ENCODE measurements at regions not wholly inside any gene's neighbourhood (a gene's known extent, or its start where the extent isn't known, plus 50 kb on each side); places are given as distances from the start of the nearest gene placed in this dataset.
"Not testable (repeated sequence)": the region's sequence is repeated elsewhere in the genome, so short reads cannot be mapped to it uniquely, and the experiment has no call there.

DNA sequence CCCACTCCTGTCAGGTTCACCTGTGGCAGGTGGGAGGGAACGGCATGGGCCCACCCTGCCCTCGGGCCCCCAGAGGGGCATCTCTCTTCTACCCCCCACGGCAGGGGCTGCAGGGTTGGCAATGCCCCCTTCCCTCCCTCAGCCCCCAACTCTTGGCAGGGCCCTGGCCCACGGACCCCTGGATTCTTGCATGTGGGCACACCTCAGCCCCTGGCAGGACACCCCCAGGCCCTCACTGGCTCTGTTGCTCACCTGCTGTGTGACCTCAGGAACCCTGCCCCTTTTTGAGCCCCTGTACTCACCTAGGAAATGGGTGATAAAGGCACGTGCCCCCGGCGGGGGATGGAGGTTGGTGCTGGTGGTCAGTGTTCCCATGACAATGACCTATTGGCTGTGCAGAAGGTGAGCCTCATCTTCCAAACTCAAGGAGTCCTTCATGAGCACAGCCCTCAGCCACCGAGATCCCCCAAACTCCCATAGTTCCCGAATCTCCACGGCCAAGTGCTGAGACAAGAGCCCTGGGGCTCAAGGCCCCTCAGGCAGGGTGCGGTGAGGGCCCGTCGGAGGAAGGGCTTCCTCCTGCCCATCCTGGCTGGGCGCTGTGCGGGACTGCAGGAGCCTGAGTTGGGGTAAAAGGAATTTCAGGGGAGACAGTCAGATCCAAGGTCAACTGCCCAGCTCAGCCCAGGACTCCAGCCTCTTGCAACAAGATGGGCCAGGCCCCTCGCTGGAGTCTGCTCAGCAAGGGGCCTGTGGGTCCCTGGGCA lies 198.2 kb downstream of the IGLL1 start:
- TF ChIP-seq, protein P1, sequence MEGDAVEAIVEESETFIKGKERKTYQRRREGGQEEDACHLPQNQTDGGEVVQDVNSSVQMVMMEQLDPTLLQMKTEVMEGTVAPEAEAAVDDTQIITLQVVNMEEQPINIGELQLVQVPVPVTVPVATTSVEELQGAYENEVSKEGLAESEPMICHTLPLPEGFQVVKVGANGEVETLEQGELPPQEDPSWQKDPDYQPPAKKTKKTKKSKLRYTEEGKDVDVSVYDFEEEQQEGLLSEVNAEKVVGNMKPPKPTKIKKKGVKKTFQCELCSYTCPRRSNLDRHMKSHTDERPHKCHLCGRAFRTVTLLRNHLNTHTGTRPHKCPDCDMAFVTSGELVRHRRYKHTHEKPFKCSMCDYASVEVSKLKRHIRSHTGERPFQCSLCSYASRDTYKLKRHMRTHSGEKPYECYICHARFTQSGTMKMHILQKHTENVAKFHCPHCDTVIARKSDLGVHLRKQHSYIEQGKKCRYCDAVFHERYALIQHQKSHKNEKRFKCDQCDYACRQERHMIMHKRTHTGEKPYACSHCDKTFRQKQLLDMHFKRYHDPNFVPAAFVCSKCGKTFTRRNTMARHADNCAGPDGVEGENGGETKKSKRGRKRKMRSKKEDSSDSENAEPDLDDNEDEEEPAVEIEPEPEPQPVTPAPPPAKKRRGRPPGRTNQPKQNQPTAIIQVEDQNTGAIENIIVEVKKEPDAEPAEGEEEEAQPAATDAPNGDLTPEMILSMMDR (IDR thresholded peaks at IDR 0.05; ENCODE audit: unreplicated experiment): no peak
- Mint-ChIP-seq H3K27me3 (ENCODE audit: insufficient read depth, unreplicated experiment) (peaks cover 25% of the 10 kb centered on the region), H3K36me3 (ENCODE audit: insufficient read depth, unreplicated experiment) (peaks cover 5% of the 10 kb centered on the region), H3K4me3 (ENCODE audit: unreplicated experiment) (no peak overlapping the region), H3K9me3 (ENCODE audit: unreplicated experiment) (no peaks in the 10 kb centered on the region), H3K4me1 (ENCODE audit: insufficient read depth, unreplicated experiment) (no peaks in the 10 kb centered on the region), H3K27ac (ENCODE audit: low read depth, unreplicated experiment) (no peak overlapping the region)
- ChIA-PET POLR2A (no interaction called here), CTCF (interaction anchor here (0.7 kb wide), 1 partner anchor 425 kb away, joined by 5 read pairs; no protein-coding TSS in a partner anchor)
- DNase-seq (ENCODE audit: unreplicated experiment): no peak
- intact Hi-C loops (cut with micrococcal nuclease): no loop called here
- BruUV-seq (replicated peaks): no TSS peak

DNA sequence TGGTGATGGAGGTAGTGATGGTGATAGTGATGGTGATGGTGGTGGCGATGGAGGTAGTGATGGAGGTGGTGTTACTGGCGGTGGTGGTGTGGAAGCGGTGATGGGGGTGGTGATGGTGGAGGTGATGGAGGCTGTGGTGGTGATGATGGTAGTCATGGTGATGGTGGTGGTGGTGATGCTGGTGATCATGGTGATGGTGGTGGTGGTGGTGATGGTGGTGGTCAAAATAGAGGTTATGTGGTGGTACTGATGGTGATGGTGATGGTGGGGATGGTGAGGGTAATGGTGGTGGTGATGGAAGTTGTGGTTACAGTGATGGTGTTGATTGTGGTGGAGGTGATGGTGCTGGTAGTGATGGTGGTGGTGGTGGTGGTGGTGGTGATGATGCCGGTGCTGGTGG lies 199.2 kb downstream of the IGLL1 start:
- H3K4me3 Mint-ChIP-seq (ENCODE audit: unreplicated experiment): no peak overlapping the region
- no peak overlapping the region for H3K27ac Mint-ChIP-seq (ENCODE audit: low read depth, unreplicated experiment)
- DNase-seq (ENCODE audit: unreplicated experiment): no peak
- no TSS peak for BruUV-seq (replicated peaks)
- peaks cover 34% of the 10 kb centered on the region for H3K27me3 Mint-ChIP-seq (ENCODE audit: insufficient read depth, unreplicated experiment)
- POLR2A ChIA-PET: no interaction called here
- H3K9me3 Mint-ChIP-seq (ENCODE audit: unreplicated experiment): no peaks in the 10 kb centered on the region
- CTCF ChIA-PET: no interaction called here
- H3K4me1 Mint-ChIP-seq (ENCODE audit: insufficient read depth, unreplicated experiment): no peaks in the 10 kb centered on the region
- H3K36me3 Mint-ChIP-seq (ENCODE audit: insufficient read depth, unreplicated experiment): peaks cover 5% of the 10 kb centered on the region
- intact Hi-C loops (cut with micrococcal nuclease): no loop called here
- TF ChIP-seq, protein P1 (IDR thresholded peaks at IDR 0.05; ENCODE audit: unreplicated experiment): no peak

DNA sequence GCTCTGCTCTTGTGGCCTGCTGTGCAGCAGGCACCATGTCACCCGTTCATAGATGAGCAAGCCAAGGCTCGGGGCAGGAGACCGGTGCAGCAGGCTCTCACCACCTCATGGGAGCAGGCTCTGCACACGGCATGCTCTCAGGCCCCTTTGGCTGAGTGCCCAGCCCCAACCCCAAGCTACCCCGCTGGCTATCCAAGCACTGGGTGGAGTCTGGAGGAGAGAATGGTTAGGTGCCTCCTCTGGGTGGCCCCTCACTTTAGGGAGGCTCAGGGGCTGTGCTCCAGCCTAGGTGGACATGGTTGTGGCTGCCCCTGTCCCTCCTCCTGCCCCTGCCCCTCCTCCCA lies 199.9 kb downstream of the IGLL1 start:
- peaks cover 1% of the 10 kb centered on the region for H3K36me3 Mint-ChIP-seq (ENCODE audit: insufficient read depth, unreplicated experiment)
- CTCF ChIA-PET: no interaction called here

DNA sequence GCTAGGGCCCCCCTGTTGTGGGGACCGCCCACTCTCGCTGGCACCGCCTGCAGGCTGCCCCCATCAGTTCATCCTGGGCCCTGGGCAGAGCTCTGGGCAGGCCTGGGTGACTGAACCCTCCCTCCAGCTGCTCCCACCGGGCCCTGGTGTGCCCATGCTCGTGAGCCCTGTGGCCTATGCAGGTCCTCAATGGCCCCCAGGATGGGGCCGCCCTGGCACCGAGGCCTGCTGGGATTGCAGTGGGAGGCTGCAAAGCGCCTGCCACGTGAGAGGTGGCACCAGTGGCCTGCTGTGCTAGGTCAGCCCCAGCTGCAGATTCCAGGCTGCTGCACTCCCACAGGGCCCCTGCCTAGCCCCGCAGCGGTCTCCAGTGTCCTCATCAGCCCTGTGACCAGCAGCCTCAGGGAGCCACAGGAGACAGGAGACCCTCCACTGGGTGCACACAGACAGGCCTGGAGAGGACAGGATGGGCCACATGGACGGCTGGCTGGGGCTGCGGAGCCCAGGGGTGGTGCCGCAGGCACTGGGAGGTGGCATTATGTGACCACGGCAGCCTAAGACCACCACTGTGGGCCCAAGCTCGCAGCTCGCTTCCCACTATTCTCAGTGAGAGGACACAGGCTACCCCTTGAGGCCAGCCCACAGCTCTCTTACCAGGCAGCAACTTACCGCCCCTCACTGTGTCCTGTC lies 199.4 kb downstream of the BCR start:
- POLR2A ChIA-PET; H3K36me3 Mint-ChIP-seq (ENCODE audit: insufficient read depth, unreplicated experiment); intact Hi-C loops (cut with micrococcal nuclease); H3K4me3 Mint-ChIP-seq (ENCODE audit: unreplicated experiment); BruUV-seq (replicated peaks); DNase-seq (ENCODE audit: unreplicated experiment); H3K27ac Mint-ChIP-seq (ENCODE audit: low read depth, unreplicated experiment); H3K4me1 Mint-ChIP-seq (ENCODE audit: insufficient read depth, unreplicated experiment); H3K9me3 Mint-ChIP-seq (ENCODE audit: unreplicated experiment): not testable (repeated sequence)
- peaks cover 45% of the 10 kb centered on the region for H3K27me3 Mint-ChIP-seq (ENCODE audit: insufficient read depth, unreplicated experiment)
- CTCF ChIA-PET: interaction anchor here (0.5 kb wide), 1 partner anchor 31 kb away, joined by 4 read pairs; no protein-coding TSS in a partner anchor

More for the DNA sequence above, 199.9 kb downstream of the IGLL1 start:
- Mint-ChIP-seq H3K27ac (ENCODE audit: low read depth, unreplicated experiment) (no peak overlapping the region), H3K9me3 (ENCODE audit: unreplicated experiment) (no peaks in the 10 kb centered on the region), H3K4me1 (ENCODE audit: insufficient read depth, unreplicated experiment) (no peaks in the 10 kb centered on the region), H3K4me3 (ENCODE audit: unreplicated experiment) (no peak overlapping the region), H3K27me3 (ENCODE audit: insufficient read depth, unreplicated experiment) (peaks cover 40% of the 10 kb centered on the region)
- POLR2A ChIA-PET: no interaction called here
- intact Hi-C loops (cut with micrococcal nuclease): no loop called here
- no TSS peak for BruUV-seq (replicated peaks)
- DNase-seq (ENCODE audit: unreplicated experiment): no peak
- TF ChIP-seq, protein P1 (IDR thresholded peaks at IDR 0.05; ENCODE audit: unreplicated experiment): no peak

Measured in MCF 10A (cell line).